ENCODE measurements at regions not wholly inside any gene's neighbourhood (a gene's known extent, or its start where the extent isn't known, plus 50 kb on each side); places are given as distances from the start of the nearest gene placed in this dataset.

- Histone ChIP-seq H3K79me2 (ENCODE audit: control insufficient read depth, low read length) (no peaks in the 10 kb centered on the region), H3K9me2 (replicated peaks; ENCODE audit: control insufficient read depth, low read length) (no peaks in the 10 kb centered on the region), H3K9me3 (ENCODE audit: control insufficient read depth, insufficient read depth, low read length) (no peaks in the 10 kb centered on the region), H4K20me1 (ENCODE audit: control insufficient read depth, insufficient read depth, low read depth, low read length) (no peaks in the 10 kb centered on the region), H3K4me1 (ENCODE audit: control insufficient read depth, low read length) (peaks cover 24% of the 10 kb centered on the region), H3K27me3 (ENCODE audit: control insufficient read depth, low read length) (no peaks in the 10 kb centered on the region), H3K36me3 (ENCODE audit: control insufficient read depth, low read length) (no peaks in the 10 kb centered on the region; the same call in 1 of the 2 replicates), H3K27ac (ENCODE audit: low read depth, low read length) (no peak overlapping the region), H3F3A (ENCODE audit: control insufficient read depth, insufficient read depth) (no peaks in the 10 kb centered on the region), H3K4me3 (ENCODE audit: low read length) (no peak overlapping the region), H3K4me2 (ENCODE audit: low read length) (no peak overlapping the region)
- no peak for TF ChIP-seq EZH2phosphoT487 (IDR thresholded peaks at IDR 0.05; ENCODE audit: borderline replicate concordance, low read length)
- no peak for TF ChIP-seq CTCF (IDR thresholded peaks at IDR 0.05; ENCODE audit: low read depth, low read length, poor library complexity, severe bottlenecking)
Observed at GRCh38 chr3:29168081-29168480, 112.8 kb upstream of the RBMS3 start.

GRCh38 chr3:29168696-29169095, 112.2 kb upstream of the RBMS3 start:
- Histone ChIP-seq H3K4me1 (ENCODE audit: control insufficient read depth, low read length) (peaks cover 24% of the 10 kb centered on the region), H3K9me2 (replicated peaks; ENCODE audit: control insufficient read depth, low read length) (no peaks in the 10 kb centered on the region), H3K9me3 (ENCODE audit: control insufficient read depth, insufficient read depth, low read length) (no peaks in the 10 kb centered on the region), H3K79me2 (ENCODE audit: control insufficient read depth, low read length) (no peaks in the 10 kb centered on the region), H3K4me2 (ENCODE audit: low read length) (no peak overlapping the region), H3K4me3 (ENCODE audit: low read length) (no peak overlapping the region), H4K20me1 (ENCODE audit: control insufficient read depth, insufficient read depth, low read depth, low read length) (no peaks in the 10 kb centered on the region), H3F3A (ENCODE audit: control insufficient read depth, insufficient read depth) (no peaks in the 10 kb centered on the region), H3K27me3 (ENCODE audit: control insufficient read depth, low read length) (no peaks in the 10 kb centered on the region), H3K36me3 (ENCODE audit: control insufficient read depth, low read length) (no peaks in the 10 kb centered on the region; the same call in 1 of the 2 replicates), H3K27ac (ENCODE audit: low read depth, low read length) (no peak overlapping the region)
- TF ChIP-seq EZH2phosphoT487 (IDR thresholded peaks at IDR 0.05; ENCODE audit: borderline replicate concordance, low read length) (no peak), CTCF (IDR thresholded peaks at IDR 0.05; ENCODE audit: low read depth, low read length, poor library complexity, severe bottlenecking) (no peak)

GRCh38 chr3:29169451-29169850, 111.4 kb upstream of the RBMS3 start:
- peaks cover 24% of the 10 kb centered on the region for H3K4me1 ChIP-seq (ENCODE audit: control insufficient read depth, low read length)
- TF ChIP-seq EZH2phosphoT487 (IDR thresholded peaks at IDR 0.05; ENCODE audit: borderline replicate concordance, low read length) (no peak), CTCF (IDR thresholded peaks at IDR 0.05; ENCODE audit: low read depth, low read length, poor library complexity, severe bottlenecking) (no peak)
- no peaks in the 10 kb centered on the region for H3K27me3 ChIP-seq (ENCODE audit: control insufficient read depth, low read length)
- no peaks in the 10 kb centered on the region for H3K79me2 ChIP-seq (ENCODE audit: control insufficient read depth, low read length)
- H3K4me3 ChIP-seq (ENCODE audit: low read length) = no peak overlapping the region
- no peaks in the 10 kb centered on the region for H3K9me3 ChIP-seq (ENCODE audit: control insufficient read depth, insufficient read depth, low read length)
- no peaks in the 10 kb centered on the region for H3K9me2 ChIP-seq (replicated peaks; ENCODE audit: control insufficient read depth, low read length)
- H3K4me2 ChIP-seq (ENCODE audit: low read length) = no peak overlapping the region
- no peaks in the 10 kb centered on the region; the same call in 1 of the 2 replicates for H3K36me3 ChIP-seq (ENCODE audit: control insufficient read depth, low read length)
- no peaks in the 10 kb centered on the region for H4K20me1 ChIP-seq (ENCODE audit: control insufficient read depth, insufficient read depth, low read depth, low read length)
- H3K27ac ChIP-seq (ENCODE audit: low read depth, low read length) = no peak overlapping the region
- H3F3A ChIP-seq (ENCODE audit: control insufficient read depth, insufficient read depth) = no peaks in the 10 kb centered on the region

All from DOHH2 (cell line).